Nephron progenitor cell (in vitro differentiated cells): ENCODE measurements at regions not wholly inside any gene's neighbourhood (a gene's known extent, or its start where the extent isn't known, plus 50 kb on each side); places are given as distances from the start of the nearest gene placed in this dataset.

Source experiments
- DNase-seq: peaks from one replicate; pipeline ENCODE4 v3.0.0; 2021
- H3K27ac Mint-ChIP-seq: 2 replicates; pipeline ENCODE4 v1.8.0; 2021; ENCODE audit warnings: mild to moderate bottlenecking, moderate library complexity, mixed read lengths
- H3K27me3 Mint-ChIP-seq: 2 replicates; pipeline ENCODE4 v1.8.0; 2021; ENCODE audit warnings: mild to moderate bottlenecking, low read depth, mixed read lengths; ENCODE audit not compliant: poor library complexity
- H3K36me3 Mint-ChIP-seq: 2 replicates; pipeline ENCODE4 v1.8.0; 2021; ENCODE audit warnings: low read depth, mixed read lengths
- H3K4me1 Mint-ChIP-seq: 2 replicates; pipeline ENCODE4 v1.8.0; 2021; ENCODE audit warnings: mixed read lengths
- H3K4me3 Mint-ChIP-seq: 2 replicates; pipeline ENCODE4 v1.8.0; 2021; ENCODE audit warnings: mild to moderate bottlenecking, moderate library complexity, mixed read lengths
- H3K9me3 Mint-ChIP-seq: 2 replicates; pipeline ENCODE4 v1.8.0; 2021; ENCODE audit warnings: mild to moderate bottlenecking, moderate library complexity, mixed read lengths
- CTCF ChIP-seq: fragments of 200-600 bp; sonication (generic); IDR thresholded peaks from 2 replicates; pipeline ENCODE4 v1.5.0; 2021; ENCODE audit warnings: antibody characterized with exemption

- no peak overlapping the region for H3K27ac Mint-ChIP-seq
Observed at GRCh38 chr13:31052478-31052877, 109.2 kb downstream of the HSPH1 start.

GRCh38 chr13:31051999-31052398 is 109.7 kb downstream of the HSPH1 start:
- DNase-seq = no peak
- Mint-ChIP-seq H3K4me1 (peaks cover 14% of the 10 kb centered on the region), H3K27ac (no peak overlapping the region), H3K36me3 (no peaks in the 10 kb centered on the region), H3K4me3 (no peak overlapping the region), H3K9me3 (no peaks in the 10 kb centered on the region), H3K27me3 (no peaks in the 10 kb centered on the region)
- TF ChIP-seq CTCF = no peak

More at GRCh38 chr13:31052478-31052877, 109.2 kb downstream of the HSPH1 start:
- TF ChIP-seq CTCF = no peak
- Mint-ChIP-seq H3K4me3 (no peak overlapping the region), H3K27me3 (no peaks in the 10 kb centered on the region), H3K9me3 (no peaks in the 10 kb centered on the region), H3K4me1 (peaks cover 14% of the 10 kb centered on the region), H3K36me3 (no peaks in the 10 kb centered on the region)
- DNase-seq = no peak

GRCh38 chr13:31050486-31051400 is 111.0 kb downstream of the HSPH1 start:
- peak; percentile 22 for TF ChIP-seq CTCF
- Mint-ChIP-seq H3K9me3 (no peaks in the 10 kb centered on the region), H3K36me3 (no peaks in the 10 kb centered on the region), H3K27me3 (no peaks in the 10 kb centered on the region), H3K4me1 (peaks cover 15% of the 10 kb centered on the region), H3K27ac (no peak overlapping the region), H3K4me3 (no peak overlapping the region)
- no peak for DNase-seq

DNA sequence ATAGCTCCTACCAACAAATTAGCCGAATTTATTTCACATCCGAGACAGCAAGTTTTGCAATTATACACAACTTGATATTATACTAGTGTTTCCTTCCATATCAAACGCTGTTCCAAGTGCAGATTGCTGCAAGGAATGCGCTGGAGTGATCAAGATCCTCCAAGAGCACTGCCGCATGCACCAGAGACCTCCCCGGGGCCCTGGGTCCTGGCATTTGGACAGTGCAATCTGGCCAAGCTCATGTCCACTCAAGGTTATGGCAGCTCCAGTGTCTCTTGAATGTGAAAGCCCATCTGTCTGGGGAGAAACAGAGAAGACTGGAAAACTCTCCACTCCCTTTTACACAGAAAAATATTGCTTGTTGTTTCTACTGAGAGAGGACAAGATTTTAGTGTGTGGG is 111.9 kb downstream of the HSPH1 start:
- Mint-ChIP-seq H3K4me1 (peaks cover 21% of the 10 kb centered on the region), H3K9me3 (no peaks in the 10 kb centered on the region), H3K27me3 (no peaks in the 10 kb centered on the region), H3K4me3 (no peak overlapping the region), H3K36me3 (no peaks in the 10 kb centered on the region), H3K27ac (no peak overlapping the region)
- no peak for TF ChIP-seq CTCF
- DNase-seq = no peak

- Mint-ChIP-seq H3K4me1 (peaks cover 26% of the 10 kb centered on the region), H3K9me3 (no peaks in the 10 kb centered on the region), H3K27me3 (no peaks in the 10 kb centered on the region), H3K27ac (no peak overlapping the region), H3K36me3 (no peaks in the 10 kb centered on the region), H3K4me3 (no peak overlapping the region)
- TF ChIP-seq CTCF = no peak
- no peak for DNase-seq
Observed at GRCh38 chr13:31049083-31049482, 112.6 kb downstream of the HSPH1 start.

DNA sequence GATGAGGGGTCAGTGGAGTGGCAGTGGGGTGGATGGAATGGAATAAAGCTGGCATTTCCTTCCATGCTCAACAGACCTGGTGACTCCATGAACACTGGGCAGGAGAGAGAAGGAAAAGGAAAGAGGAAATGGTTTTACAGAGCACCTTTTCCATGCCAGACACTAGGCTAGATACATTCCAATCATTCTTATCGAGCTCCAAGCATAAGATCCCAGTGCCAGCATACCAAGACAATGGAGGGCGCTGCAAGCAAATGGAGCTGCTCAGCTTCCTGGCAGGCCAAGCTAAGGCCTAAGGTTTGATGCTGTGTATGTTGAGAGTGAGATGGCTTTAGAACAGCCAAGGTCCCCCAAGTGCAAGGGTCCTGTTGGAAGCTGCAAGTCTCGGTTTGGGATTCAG is 113.2 kb downstream of the HSPH1 start:
- Mint-ChIP-seq H3K27ac (no peak overlapping the region), H3K36me3 (no peaks in the 10 kb centered on the region), H3K4me1 (peaks cover 26% of the 10 kb centered on the region), H3K4me3 (no peak overlapping the region), H3K27me3 (no peaks in the 10 kb centered on the region), H3K9me3 (no peaks in the 10 kb centered on the region)
- no peak for DNase-seq
- TF ChIP-seq CTCF = no peak
